B cell (primary cell): ENCODE measurements at regions not wholly inside any gene's neighbourhood (a gene's known extent, or its start where the extent isn't known, plus 50 kb on each side); places are given as distances from the start of the nearest gene placed in this dataset.

ENCODE experiments used
- ATAC-seq: fragments of 200-7000 bp; cut with Tn5 transposase; one replicate; pipeline ENCODE4 v1.10.0; 2021; ENCODE audit warnings: low read depth, mild to moderate bottlenecking, moderate number of reproducible peaks, moderate library complexity
- CTCF ChIA-PET: fragments of 350-600 bp; sonication (Branson Sonifier 250); formaldehyde crosslinking; loops from one replicate; lab custom pipeline; 2021; ENCODE audit warnings: antibody characterized with exemption, inconsistent platforms; lab: Charles Lee
- POLR2A ChIA-PET: fragments of 350-600 bp; sonication (Branson Sonifier 250); formaldehyde crosslinking; loops from one replicate; lab custom pipeline; 2021; ENCODE audit warnings: antibody characterized with exemption; lab: Charles Lee
- DNase-seq: peaks from one replicate; pipeline ENCODE4 v3.0.0; 2013
- H2AFZ ChIP-seq: 2 replicates; pipeline ENCODE4 v1.6.1; 2012; ENCODE audit warnings: mild to moderate bottlenecking, low read depth, low read length; ENCODE audit not compliant: insufficient read depth, poor library complexity, severe bottlenecking
- H3K27ac ChIP-seq, 2 donors: 1 replicate in 1 of 2; 2 replicates in 1 of 2; pipeline ENCODE4 v1.5.1; 2012 to 2013; ENCODE audit warnings: low read length in 2 of 2, mild to moderate bottlenecking in 2 of 2, moderate library complexity in 1 of 2
- H3K27me3 ChIP-seq, 4 experiments: fragments of 200-600 bp in 1 of 4; sonication (generic) in 1 of 4; replicated peaks in 1 of 4; 1 replicate in 2 of 4; 2 replicates in 2 of 4; pipeline versions ENCODE4 v1.6.1 to v1.7.0; 2013 to 2016; ENCODE audit warnings: low read length in 3 of 4, mild to moderate bottlenecking in 2 of 4, mixed read lengths in 1 of 4, moderate library complexity in 1 of 4; ENCODE audit not compliant: insufficient read depth in 4 of 4, control insufficient read depth in 3 of 4; ENCODE audit errors: control extremely low read depth in 1 of 4
- H3K36me3 ChIP-seq, 2 experiments: replicated peaks in 1 of 2; 1 replicate in 1 of 2; 2 replicates in 1 of 2; pipeline versions ENCODE4 v1.6.1 to v1.7.1; 2013; ENCODE audit warnings: low read length in 1 of 2; ENCODE audit not compliant: insufficient read depth in 2 of 2, control insufficient read depth in 1 of 2; ENCODE audit errors: control extremely low read depth in 1 of 2, extremely low read depth in 1 of 2
- H3K4me1 ChIP-seq, 2 donors: fragments of 200-600 bp in 1 of 2; sonication (generic) in 1 of 2; 1 replicate in 1 of 2; 2 replicates in 1 of 2; pipeline versions ENCODE4 v1.5.1 to v1.6.1; 2013 to 2017; ENCODE audit warnings: low read length in 2 of 2; ENCODE audit not compliant: control insufficient read depth in 2 of 2, insufficient read depth in 2 of 2
- H3K4me2 ChIP-seq: replicated peaks from 2 replicates; pipeline ENCODE3; 2012; ENCODE audit warnings: mild to moderate bottlenecking, low read depth, low read length; ENCODE audit not compliant: poor library complexity, severe bottlenecking
- H3K4me3 ChIP-seq, 5 experiments: fragments of 200-600 bp in 1 of 5; sonication (generic) in 1 of 5; 1 replicate in 3 of 5; 2 replicates in 2 of 5; pipeline versions ENCODE4 v1.5.1 to v1.7.0; 2011 to 2016; ENCODE audit warnings: low read length in 4 of 5, mild to moderate bottlenecking in 4 of 5, low read depth in 2 of 5, control low read depth in 1 of 5, moderate library complexity in 1 of 5; ENCODE audit not compliant: insufficient read depth in 1 of 5; ENCODE audit errors: control extremely low read depth in 1 of 5, extremely low read depth in 1 of 5
- H3K79me2 ChIP-seq: fragments of 200-600 bp; sonication (generic); one replicate; pipeline ENCODE4 v1.6.0; 2016; ENCODE audit warnings: low read length; ENCODE audit not compliant: control insufficient read depth, insufficient read depth
- H3K9ac ChIP-seq: fragments of 200-600 bp; sonication (generic); 2 replicates; pipeline ENCODE4 v1.6.1; 2017; ENCODE audit warnings: mild to moderate bottlenecking, low read length, moderate library complexity
- H3K9me3 ChIP-seq, 3 donors: one replicate each; pipeline versions ENCODE4 v1.6.1 to v1.7.1; 2013; ENCODE audit warnings: low read length in 2 of 3; ENCODE audit not compliant: control insufficient read depth in 2 of 3, insufficient read depth in 1 of 3; ENCODE audit errors: control extremely low read depth in 1 of 3
- H4K20me1 ChIP-seq: 2 replicates; pipeline ENCODE4 v1.6.0; 2012; ENCODE audit warnings: mild to moderate bottlenecking, low read length; ENCODE audit not compliant: insufficient read depth, control insufficient read depth, poor library complexity, severe bottlenecking
- H3K27ac Mint-ChIP-seq: one replicate; pipeline ENCODE4 v1.8.0; 2021; ENCODE audit warnings: mixed read lengths
- H3K27me3 Mint-ChIP-seq: one replicate; pipeline ENCODE4 v1.8.0; 2021; ENCODE audit warnings: mixed read lengths
- H3K4me1 Mint-ChIP-seq: one replicate; pipeline ENCODE4 v1.8.0; 2021; ENCODE audit warnings: mixed read lengths
- H3K4me3 Mint-ChIP-seq: one replicate; pipeline ENCODE4 v1.8.0; 2021; ENCODE audit warnings: mixed read lengths
- H3K9me3 Mint-ChIP-seq: one replicate; pipeline ENCODE4 v1.8.0; 2022; ENCODE audit warnings: mixed read lengths; ENCODE audit not compliant: insufficient read depth
- EZH2 ChIP-seq: IDR thresholded peaks from 2 replicates; pipeline ENCODE4 v1.6.1; 2012; ENCODE audit warnings: borderline replicate concordance, low read depth, mild to moderate bottlenecking, moderate library complexity, low read length; ENCODE audit not compliant: insufficient read depth, poor library complexity, severe bottlenecking
- WGBS: methylation state at CpG from one replicate; pipeline ENCODE4 v1.1.5; 2013; ENCODE audit warnings: missing lambda C conversion rate; ENCODE audit not compliant: insufficient coverage; 5-methylcytosine and 5-hydroxymethylcytosine counted together
- intact Hi-C: fragments of 100-400 bp; cut with micrococcal nuclease; formaldehyde crosslinking; loops from one replicate; pipeline ENCODE4 v1.10.0; 2022
- TF ChIP-seq, protein P1 (sequence below): fragments of 200-600 bp; IDR thresholded peaks from one replicate; pipeline ENCODE4 v1.8.0; 2022; ENCODE audit warnings: antibody characterized with exemption, mild to moderate bottlenecking

- Histone ChIP-seq H2AFZ (no peak overlapping the region), H3K36me3 (no peaks in the 10 kb centered on the region), H3K9me3 (no peaks in the 10 kb centered on the region), H3K27ac (no peak overlapping the region), H3K79me2 (no peaks in the 10 kb centered on the region), H3K4me3 (no peak overlapping the region), H3K27me3 (peaks cover 0 to under 1% (median 0%) of the 10 kb centered on the region in 4 experiments), H3K4me2 (no peak overlapping the region), H3K4me1 (no peaks in the 10 kb centered on the region), H4K20me1 (no peaks in the 10 kb centered on the region), H3K9ac (no peak overlapping the region)
- ATAC-seq (no peak), DNase-seq (no peak)
- Mint-ChIP-seq H3K4me3 (no peak overlapping the region), H3K27me3 (peaks cover 25% of the 10 kb centered on the region), H3K27ac (no peak overlapping the region), H3K9me3 (no peaks in the 10 kb centered on the region), H3K4me1 (no peaks in the 10 kb centered on the region)
- TF ChIP-seq, protein P1, sequence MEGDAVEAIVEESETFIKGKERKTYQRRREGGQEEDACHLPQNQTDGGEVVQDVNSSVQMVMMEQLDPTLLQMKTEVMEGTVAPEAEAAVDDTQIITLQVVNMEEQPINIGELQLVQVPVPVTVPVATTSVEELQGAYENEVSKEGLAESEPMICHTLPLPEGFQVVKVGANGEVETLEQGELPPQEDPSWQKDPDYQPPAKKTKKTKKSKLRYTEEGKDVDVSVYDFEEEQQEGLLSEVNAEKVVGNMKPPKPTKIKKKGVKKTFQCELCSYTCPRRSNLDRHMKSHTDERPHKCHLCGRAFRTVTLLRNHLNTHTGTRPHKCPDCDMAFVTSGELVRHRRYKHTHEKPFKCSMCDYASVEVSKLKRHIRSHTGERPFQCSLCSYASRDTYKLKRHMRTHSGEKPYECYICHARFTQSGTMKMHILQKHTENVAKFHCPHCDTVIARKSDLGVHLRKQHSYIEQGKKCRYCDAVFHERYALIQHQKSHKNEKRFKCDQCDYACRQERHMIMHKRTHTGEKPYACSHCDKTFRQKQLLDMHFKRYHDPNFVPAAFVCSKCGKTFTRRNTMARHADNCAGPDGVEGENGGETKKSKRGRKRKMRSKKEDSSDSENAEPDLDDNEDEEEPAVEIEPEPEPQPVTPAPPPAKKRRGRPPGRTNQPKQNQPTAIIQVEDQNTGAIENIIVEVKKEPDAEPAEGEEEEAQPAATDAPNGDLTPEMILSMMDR, result no peak
- no peak for TF ChIP-seq EZH2
- WGBS, result no CpG with 5 or more reads among the region's 1 CpG
- ChIA-PET POLR2A (no interaction called here), CTCF (interaction anchor here (0.7 kb wide), 1 partner anchor 12 kb away, joined by 3 read pairs; no protein-coding TSS in a partner anchor)
- intact Hi-C loops, result no loop called here
Observed at GRCh38 chr14:56724013-56724412, 86.3 kb downstream of the OTX2 start.

GRCh38 chr14:56723418-56723817 lies 86.9 kb downstream of the OTX2 start:
- no peak overlapping the region for H3K4me3 ChIP-seq
- H3K4me1 ChIP-seq, result no peaks in the 10 kb centered on the region
- no peaks in the 10 kb centered on the region for H3K36me3 ChIP-seq
- no peak overlapping the region for H2AFZ ChIP-seq
- Mint-ChIP-seq H3K4me3 (no peak overlapping the region), H3K4me1 (no peaks in the 10 kb centered on the region), H3K27me3 (peaks cover 29% of the 10 kb centered on the region), H3K9me3 (no peaks in the 10 kb centered on the region), H3K27ac (no peak overlapping the region)
- CTCF ChIA-PET, result no interaction called here
- DNase-seq, result no peak
- no peak overlapping the region for H3K27ac ChIP-seq
- H3K9me3 ChIP-seq, result no peaks in the 10 kb centered on the region
- no peaks in the 10 kb centered on the region for H4K20me1 ChIP-seq
- POLR2A ChIA-PET, result no interaction called here
- no peaks in the 10 kb centered on the region for H3K27me3 ChIP-seq
- H3K4me2 ChIP-seq, result no peak overlapping the region
- no peaks in the 10 kb centered on the region for H3K79me2 ChIP-seq
- intact Hi-C loops, result no loop called here
- no peak for ATAC-seq
- H3K9ac ChIP-seq, result no peak overlapping the region
- TF ChIP-seq, protein P1, result no peak
- no peak for TF ChIP-seq EZH2
